HEK293T (cell line): ENCODE measurements at regions not wholly inside any gene's neighbourhood (a gene's known extent, or its start where the extent isn't known, plus 50 kb on each side); places are given as distances from the start of the nearest gene placed in this dataset.

ENCODE experiments used
- CTCF ChIA-PET: fragments of 350-600 bp; formaldehyde crosslinking; extraction: SDS; loops from one replicate; lab custom pipeline; 2021; ENCODE audit warnings: antibody characterized with exemption, inconsistent platforms; lab: Yijun Ruan, JAX
- POLR2A ChIA-PET: fragments of 350-600 bp; formaldehyde crosslinking; extraction: SDS; loops from one replicate; lab custom pipeline; 2020; ENCODE audit warnings: antibody characterized with exemption, inconsistent platforms; lab: Yijun Ruan, JAX
- DNase-seq: peaks from one replicate; pipeline ENCODE4 v3.0.0; 2012; ENCODE audit warnings: mixed read lengths; ENCODE audit errors: extremely low spot score
- ARNT ChIP-seq: fragments of 450-650 bp; IDR thresholded peaks from 2 replicates; pipeline ENCODE4 v1.6.1; 2017; ENCODE audit warnings: mild to moderate bottlenecking
- BHLHE40 ChIP-seq: fragments of 450-650 bp; IDR thresholded peaks from 2 replicates; pipeline ENCODE4 v1.6.1; 2016; ENCODE audit warnings: mild to moderate bottlenecking, moderate library complexity, borderline replicate concordance
- CTBP1 ChIP-seq: fragments of 450-650 bp; IDR thresholded peaks from 2 replicates; pipeline ENCODE4 v1.6.1; 2016; ENCODE audit warnings: borderline replicate concordance
- ELF4 ChIP-seq: fragments of 450-650 bp; IDR thresholded peaks from 2 replicates; pipeline ENCODE4 v1.6.1; 2017; ENCODE audit warnings: antibody characterized with exemption
- FOXA1 ChIP-seq: fragments of 450-650 bp; IDR thresholded peaks from 2 replicates; pipeline ENCODE4 v1.6.1; 2016; ENCODE audit warnings: mild to moderate bottlenecking
- FOXK2 ChIP-seq: fragments of 450-650 bp; IDR thresholded peaks from 2 replicates; pipeline ENCODE4 v1.6.1; 2016; ENCODE audit warnings: mild to moderate bottlenecking
- FOXM1 ChIP-seq: fragments of 450-650 bp; IDR thresholded peaks from 2 replicates; pipeline ENCODE4 v1.6.1; 2017; ENCODE audit warnings: mild to moderate bottlenecking, borderline replicate concordance
- HDGF ChIP-seq: fragments of 450-650 bp; IDR thresholded peaks from 2 replicates; pipeline ENCODE4 v1.6.1; 2017; ENCODE audit warnings: antibody characterized with exemption, borderline replicate concordance
- L3MBTL2 ChIP-seq: fragments of 450-650 bp; conservative IDR thresholded peaks from 2 replicates; pipeline ENCODE4 v1.6.1; 2016; ENCODE audit warnings: mild to moderate bottlenecking
- LEF1 ChIP-seq: fragments of 450-650 bp; IDR thresholded peaks from 2 replicates; pipeline ENCODE4 v1.6.1; 2017; ENCODE audit warnings: mild to moderate bottlenecking, borderline replicate concordance
- NFRKB ChIP-seq: fragments of 450-650 bp; IDR thresholded peaks from 2 replicates; pipeline ENCODE4 v1.6.1; 2016; ENCODE audit warnings: mild to moderate bottlenecking, moderate library complexity
- SP1 ChIP-seq: fragments of 450-650 bp; IDR thresholded peaks from 2 replicates; pipeline ENCODE4 v1.6.1; 2017
- SUZ12 ChIP-seq: fragments of 450-650 bp; IDR thresholded peaks from 2 replicates; pipeline ENCODE4 v1.6.1; 2016; ENCODE audit warnings: mild to moderate bottlenecking
- TARDBP ChIP-seq: fragments of 450-650 bp; IDR thresholded peaks from 2 replicates; pipeline ENCODE4 v1.6.1; 2016
- ZNF384 ChIP-seq: fragments of 450-650 bp; IDR thresholded peaks from 2 replicates; pipeline ENCODE4 v1.6.1; 2016
- TF ChIP-seq, protein P1 (sequence below): fragments of 450-650 bp; IDR thresholded peaks from 2 replicates; pipeline ENCODE4 v1.6.1; 2016

- ChIA-PET CTCF (no interaction called here), POLR2A (no interaction called here)
- no peak for DNase-seq
- TF ChIP-seq ARNT: no peak
- no peak for TF ChIP-seq ELF4
- TF ChIP-seq, protein P1, sequence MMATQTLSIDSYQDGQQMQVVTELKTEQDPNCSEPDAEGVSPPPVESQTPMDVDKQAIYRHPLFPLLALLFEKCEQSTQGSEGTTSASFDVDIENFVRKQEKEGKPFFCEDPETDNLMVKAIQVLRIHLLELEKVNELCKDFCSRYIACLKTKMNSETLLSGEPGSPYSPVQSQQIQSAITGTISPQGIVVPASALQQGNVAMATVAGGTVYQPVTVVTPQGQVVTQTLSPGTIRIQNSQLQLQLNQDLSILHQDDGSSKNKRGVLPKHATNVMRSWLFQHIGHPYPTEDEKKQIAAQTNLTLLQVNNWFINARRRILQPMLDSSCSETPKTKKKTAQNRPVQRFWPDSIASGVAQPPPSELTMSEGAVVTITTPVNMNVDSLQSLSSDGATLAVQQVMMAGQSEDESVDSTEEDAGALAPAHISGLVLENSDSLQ: no peak
- no peak for TF ChIP-seq HDGF
- TF ChIP-seq FOXK2: no peak
- no peak for TF ChIP-seq SUZ12
- TF ChIP-seq ZNF384: no peak
- no peak for TF ChIP-seq FOXM1
- no peak for TF ChIP-seq LEF1
Measured at GRCh38 chr12:29867823-29868222, 84.1 kb upstream of the TMTC1 start.

DNA sequence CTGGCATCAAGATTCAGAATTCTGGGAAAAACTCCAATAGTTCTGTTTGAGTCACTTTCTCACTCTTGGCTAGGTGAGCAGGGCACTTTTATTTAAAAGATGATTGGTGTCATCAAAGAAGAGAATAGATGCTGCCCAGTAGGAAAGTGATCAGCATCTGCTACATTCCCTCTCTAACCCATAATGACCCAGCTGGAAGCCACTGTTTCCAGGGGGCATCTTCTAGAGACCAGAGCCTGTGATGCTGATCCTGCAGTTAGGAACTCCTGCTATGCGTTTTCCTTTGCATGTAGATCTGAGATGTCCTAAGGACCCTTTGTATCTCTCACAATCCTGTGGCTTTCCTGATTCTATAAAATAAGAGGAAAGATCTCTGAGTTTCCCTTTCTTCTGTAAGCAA lies 79.9 kb upstream of the TMTC1 start:
- ChIA-PET POLR2A (no interaction called here), CTCF (interaction anchor here (0.6 kb wide), 1 partner anchor 280 kb away, joined by 6 read pairs; no protein-coding TSS in a partner anchor)
- no peak for DNase-seq
- TF ChIP-seq SP1 (no peak), FOXA1 (no peak), FOXK2 (no peak), ZNF384 (no peak), SUZ12 (no peak), HDGF (no peak), TARDBP (no peak), ELF4 (no peak), ARNT (no peak), L3MBTL2 (no peak), CTBP1 (no peak), NFRKB (no peak), BHLHE40 (no peak), LEF1 (no peak), FOXM1 (no peak)
- TF ChIP-seq, protein P1: no peak

- POLR2A ChIA-PET: no interaction called here
- TF ChIP-seq HDGF: no peak
- no peak for TF ChIP-seq FOXK2
- no peak for TF ChIP-seq SP1
- TF ChIP-seq, protein P1: no peak
- TF ChIP-seq CTBP1: no peak
- no peak for TF ChIP-seq NFRKB
- TF ChIP-seq FOXM1: no peak
- no peak for TF ChIP-seq ARNT
- TF ChIP-seq BHLHE40: no peak
- no peak for TF ChIP-seq SUZ12
- no peak for TF ChIP-seq TARDBP
- TF ChIP-seq LEF1: no peak
- no peak for TF ChIP-seq ELF4
- no peak for TF ChIP-seq L3MBTL2
- no peak for TF ChIP-seq ZNF384
- no peak for TF ChIP-seq FOXA1
- DNase-seq: no peak
- CTCF ChIA-PET: no interaction called here
Measured at GRCh38 chr12:29858270-29858786, 74.6 kb upstream of the TMTC1 start.

- CTCF ChIA-PET: no interaction called here
- TF ChIP-seq HDGF (no peak), ELF4 (no peak)
- TF ChIP-seq, protein P1: no peak
- no peak for DNase-seq
- POLR2A ChIA-PET: no interaction called here
Measured at GRCh38 chr12:29847246-29847645, 63.5 kb upstream of the TMTC1 start.

DNA sequence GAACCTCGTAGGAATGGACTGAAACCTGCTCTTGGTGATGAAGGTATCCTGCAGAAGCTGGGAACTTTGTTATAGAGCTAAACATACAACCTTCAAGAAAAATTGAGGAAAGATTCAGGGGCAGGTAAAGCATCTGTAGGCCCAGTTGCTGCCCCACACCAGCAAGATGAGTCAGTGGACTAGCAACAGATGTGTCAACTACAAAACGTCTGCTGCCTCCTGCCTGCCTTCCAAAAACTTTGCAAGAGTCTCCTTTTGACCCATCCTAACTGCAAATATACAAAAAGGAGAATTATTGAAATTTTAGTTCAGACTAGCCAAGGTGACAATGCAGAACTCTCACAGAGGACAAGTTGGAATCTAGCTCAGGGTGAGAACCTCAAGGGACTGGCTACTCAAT lies 60.9 kb upstream of the TMTC1 start:
- TF ChIP-seq SUZ12 (no peak), BHLHE40 (no peak), FOXA1 (no peak), LEF1 (no peak), L3MBTL2 (no peak), CTBP1 (no peak), TARDBP (no peak), FOXK2 (no peak), NFRKB (no peak), FOXM1 (no peak), ZNF384 (no peak), ELF4 (no peak), ARNT (no peak)
- TF ChIP-seq, protein P1: no peak
- ChIA-PET CTCF (no interaction called here), POLR2A (no interaction called here)
- no peak for DNase-seq
